M059J (cell line): ENCODE measurements at regions not wholly inside any gene's neighbourhood (a gene's known extent, or its start where the extent isn't known, plus 50 kb on each side); places are given as distances from the start of the nearest gene placed in this dataset.
"Not testable (repeated sequence)": the region's sequence is repeated elsewhere in the genome, so short reads cannot be mapped to it uniquely, and the experiment has no call there.

ENCODE experiments used
- DNase-seq: peaks from one replicate; pipeline ENCODE4 v3.0.0-alpha.2; 2012; ENCODE audit warnings: low read depth

- no peak for DNase-seq
Observed at GRCh38 chr10:10007957-10008356, 1009.7 kb upstream of the CELF2 start.

GRCh38 chr10:10010397-10010796, 1007.3 kb upstream of the CELF2 start:
- no peak for DNase-seq

GRCh38 chr10:10014846-10015245, 1002.8 kb upstream of the CELF2 start:
- no peak for DNase-seq

- no peak for DNase-seq
Observed at GRCh38 chr10:10017716-10018115, 1000.0 kb upstream of the CELF2 start.

- DNase-seq: no peak
Observed at GRCh38 chr10:10020945-10021344, 996.7 kb upstream of the CELF2 start.

- DNase-seq: no peak
Observed at GRCh38 chr10:10032991-10033390, 984.7 kb upstream of the CELF2 start.

- DNase-seq: no peak
Observed at GRCh38 chr10:10038348-10038747, 979.3 kb upstream of the CELF2 start.

- DNase-seq: no peak
Observed at GRCh38 chr10:10039595-10039994, 978.1 kb upstream of the CELF2 start.

- no peak for DNase-seq
Observed at GRCh38 chr10:10043083-10043482, 974.6 kb upstream of the CELF2 start.

- no peak for DNase-seq
Observed at GRCh38 chr10:10044922-10045764, 972.5 kb upstream of the CELF2 start.

- no peak for DNase-seq
Observed at GRCh38 chr10:10045765-10046028, 972.0 kb upstream of the CELF2 start.

GRCh38 chr10:10047426-10047825, 970.2 kb upstream of the CELF2 start:
- no peak for DNase-seq

- no peak for DNase-seq
Observed at GRCh38 chr10:10053051-10053450, 964.6 kb upstream of the CELF2 start.

- no peak for DNase-seq
Observed at GRCh38 chr10:10054466-10054865, 963.2 kb upstream of the CELF2 start.

- no peak for DNase-seq
Observed at GRCh38 chr10:10055656-10056442, 961.8 kb upstream of the CELF2 start.

- DNase-seq: no peak
Observed at GRCh38 chr10:10056961-10057360, 960.7 kb upstream of the CELF2 start.

- no peak for DNase-seq
Observed at GRCh38 chr10:10067644-10068043, 950.0 kb upstream of the CELF2 start.

- not testable (repeated sequence) for DNase-seq
Observed at GRCh38 chr10:10074847-10075246, 942.8 kb upstream of the CELF2 start.

GRCh38 chr10:10078446-10078845, 939.2 kb upstream of the CELF2 start:
- DNase-seq: no peak

GRCh38 chr10:10092581-10092980, 925.1 kb upstream of the CELF2 start:
- DNase-seq: no peak

- DNase-seq: no peak
Observed at GRCh38 chr10:10093021-10093420, 924.7 kb upstream of the CELF2 start.

- no peak for DNase-seq
Observed at GRCh38 chr10:10094691-10095090, 923.0 kb upstream of the CELF2 start.

GRCh38 chr10:10096296-10096695, 921.4 kb upstream of the CELF2 start:
- no peak for DNase-seq
